Effector memory CD4-positive, alpha-beta T cell (primary cell): ENCODE measurements at regions not wholly inside any gene's neighbourhood (a gene's known extent, or its start where the extent isn't known, plus 50 kb on each side); places are given as distances from the start of the nearest gene placed in this dataset.

Experiments
- DNase-seq, 3 donors: peaks; one replicate each; pipeline ENCODE4 v3.0.0-alpha.2; 2020
- H3K27ac ChIP-seq: 2 replicates; pipeline ENCODE4 v1.7.0; 2013; ENCODE audit warnings: mild to moderate bottlenecking, low read length, moderate library complexity; ENCODE audit not compliant: insufficient read depth, poor library complexity, severe bottlenecking
- H3K27me3 ChIP-seq: replicated peaks from 2 replicates; pipeline ENCODE4 v1.7.0; 2013; ENCODE audit warnings: mild to moderate bottlenecking, low read length; ENCODE audit not compliant: insufficient read depth, control insufficient read depth, poor library complexity, severe bottlenecking
- H3K36me3 ChIP-seq: 2 replicates; pipeline ENCODE4 v1.7.0; 2013; ENCODE audit warnings: mild to moderate bottlenecking, low read length, moderate library complexity; ENCODE audit not compliant: control insufficient read depth, insufficient read depth
- H3K4me1 ChIP-seq: 2 replicates; pipeline ENCODE4 v1.7.0; 2013; ENCODE audit warnings: low read length, mild to moderate bottlenecking; ENCODE audit not compliant: control insufficient read depth, insufficient read depth, poor library complexity, severe bottlenecking
- H3K4me3 ChIP-seq: 2 replicates; pipeline ENCODE4 v1.7.0; 2013; ENCODE audit warnings: low read length, low read depth, mild to moderate bottlenecking; ENCODE audit not compliant: insufficient read depth, poor library complexity, severe bottlenecking
- H3K9me3 ChIP-seq: 2 replicates; pipeline ENCODE4 v1.7.0; 2013; ENCODE audit warnings: mild to moderate bottlenecking, low read length, moderate library complexity; ENCODE audit not compliant: control insufficient read depth

DNA sequence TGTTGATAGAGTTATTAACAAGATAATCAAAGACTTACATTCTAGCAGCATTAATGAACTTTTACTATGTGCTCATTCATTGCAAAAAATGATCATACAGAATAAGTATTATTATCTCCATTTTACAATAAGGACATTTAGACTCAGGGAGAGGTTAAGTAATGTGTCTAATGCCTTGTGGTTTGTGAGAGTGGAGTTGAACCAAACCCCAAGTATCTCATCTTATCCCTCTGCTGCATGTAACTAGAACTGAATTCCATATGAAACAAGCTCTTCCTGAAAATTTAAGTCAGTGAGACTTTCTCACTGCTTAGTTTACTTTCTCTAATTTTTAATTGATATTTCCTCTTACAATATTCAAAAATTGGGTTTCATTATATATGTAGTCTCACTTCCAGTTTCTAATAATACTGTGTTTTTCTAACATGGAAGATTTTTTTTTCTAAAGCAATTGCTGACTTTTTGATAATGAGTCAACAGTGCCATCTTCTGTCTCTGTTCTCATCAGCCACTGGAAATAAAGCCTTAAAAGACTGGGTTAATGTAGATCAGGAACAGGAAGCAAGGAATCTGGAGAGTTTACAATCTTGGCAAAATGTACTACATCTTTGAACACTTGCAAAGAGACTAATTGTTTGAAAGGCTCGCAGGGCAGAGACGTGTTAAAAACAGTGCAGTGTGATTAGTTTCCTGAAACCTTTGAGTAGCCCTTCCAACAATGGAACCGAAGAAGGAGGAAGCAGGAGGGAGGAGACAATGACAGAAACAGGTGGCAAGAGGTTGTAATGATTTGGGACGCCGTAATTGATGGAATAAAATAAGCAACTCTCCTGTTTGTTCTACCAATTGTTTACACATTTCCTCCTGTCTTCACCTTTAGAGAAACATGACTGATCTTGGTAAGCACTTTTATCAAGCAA lies 567.6 kb downstream of the MRPL39 start:
- Histone ChIP-seq H3K4me3 (no peak overlapping the region), H3K27me3 (no peaks in the 10 kb centered on the region), H3K9me3 (no peaks in the 10 kb centered on the region), H3K27ac (no peak overlapping the region), H3K36me3 (no peaks in the 10 kb centered on the region), H3K4me1 (no peaks in the 10 kb centered on the region)
- no peak for DNase-seq

DNA sequence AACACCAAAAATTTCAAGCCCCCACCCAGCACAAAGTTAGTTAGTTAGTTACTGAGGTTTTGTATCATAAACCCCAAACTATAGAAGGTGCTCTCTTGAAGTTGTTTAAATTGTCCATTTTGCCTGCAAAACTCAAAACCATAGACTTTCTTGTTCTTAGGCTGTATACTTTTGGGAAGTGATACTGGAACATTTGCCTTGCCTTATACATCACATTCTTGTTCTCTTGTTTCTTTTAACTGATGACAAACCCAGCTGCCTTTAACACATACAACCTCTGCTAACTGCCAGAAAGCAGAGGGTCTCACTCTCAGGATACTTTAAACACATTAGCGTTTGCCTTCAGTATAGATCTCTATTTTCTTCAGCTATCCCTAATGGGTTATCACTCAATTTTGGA lies 570.5 kb downstream of the MRPL39 start:
- Histone ChIP-seq H3K4me1 (no peaks in the 10 kb centered on the region), H3K4me3 (no peak overlapping the region), H3K36me3 (no peaks in the 10 kb centered on the region), H3K9me3 (no peaks in the 10 kb centered on the region), H3K27me3 (no peaks in the 10 kb centered on the region), H3K27ac (no peak overlapping the region)
- no peak for DNase-seq

DNA sequence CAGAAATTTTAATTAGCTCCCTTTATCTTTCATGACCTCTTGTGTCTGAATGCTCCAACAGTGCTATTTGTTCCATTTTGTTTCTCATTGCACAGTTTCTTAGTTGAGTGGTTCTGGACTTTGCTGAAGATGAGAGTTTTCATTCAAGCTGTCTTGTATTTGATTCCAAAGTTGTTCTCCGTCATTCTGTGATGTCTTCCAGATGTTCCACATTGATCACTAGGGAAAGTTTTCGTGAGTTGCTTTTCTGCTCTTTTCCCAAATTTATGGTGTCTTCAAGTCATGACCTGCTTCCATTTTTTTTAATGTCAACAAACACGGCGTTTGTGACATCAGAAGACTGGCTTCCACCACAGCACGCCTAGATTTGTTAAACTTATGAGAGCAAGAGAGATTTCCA lies 575.5 kb downstream of the MRPL39 start:
- Histone ChIP-seq H3K27ac (no peak overlapping the region), H3K4me1 (no peaks in the 10 kb centered on the region), H3K4me3 (no peak overlapping the region), H3K36me3 (no peaks in the 10 kb centered on the region), H3K9me3 (no peaks in the 10 kb centered on the region), H3K27me3 (no peaks in the 10 kb centered on the region)
- no peak for DNase-seq

DNA sequence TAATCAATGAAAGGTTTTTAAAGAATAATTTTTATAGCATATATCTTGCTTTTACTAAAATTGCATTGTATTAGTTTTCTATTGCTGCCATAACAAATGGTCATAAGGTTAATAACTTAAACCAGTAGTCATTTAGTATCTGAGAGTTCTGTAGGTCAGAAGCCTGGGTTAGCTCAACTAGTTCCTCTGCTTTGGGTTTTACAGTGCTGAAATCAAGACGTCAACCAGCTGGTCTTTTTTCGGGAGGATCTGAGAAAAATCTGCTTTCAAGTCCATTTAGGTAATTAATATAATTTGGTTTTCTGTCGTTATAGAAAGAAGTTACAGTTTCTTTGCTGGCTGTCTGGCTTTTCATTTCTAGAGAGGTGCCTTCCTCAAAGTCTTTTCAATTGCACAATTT lies 577.7 kb downstream of the MRPL39 start:
- DNase-seq, result no peak
- Histone ChIP-seq H3K27me3 (no peaks in the 10 kb centered on the region), H3K9me3 (no peaks in the 10 kb centered on the region), H3K36me3 (no peaks in the 10 kb centered on the region), H3K4me3 (no peak overlapping the region), H3K4me1 (no peaks in the 10 kb centered on the region), H3K27ac (no peak overlapping the region)

DNA sequence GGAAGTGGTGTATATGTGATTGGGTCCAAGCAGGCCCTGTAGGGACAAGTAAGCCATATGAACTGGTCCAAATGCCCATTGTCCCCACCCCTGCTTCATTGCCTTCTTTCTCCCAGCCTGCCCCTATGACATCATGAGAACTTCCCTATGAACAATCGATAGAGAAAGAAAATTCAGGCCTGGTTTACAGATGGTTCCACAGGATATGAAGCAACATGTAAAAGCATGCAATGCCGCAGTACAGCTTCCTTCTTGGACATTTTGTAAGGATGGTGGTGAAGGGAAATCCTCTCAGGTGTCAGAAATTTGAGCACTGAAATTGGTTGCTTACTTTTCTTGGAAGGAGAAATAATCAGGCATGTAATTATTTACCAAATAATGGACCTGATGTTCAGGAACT lies 581.7 kb downstream of the MRPL39 start:
- no peaks in the 10 kb centered on the region for H3K36me3 ChIP-seq
- H3K27ac ChIP-seq, result no peak overlapping the region
- no peak for DNase-seq
- no peaks in the 10 kb centered on the region for H3K9me3 ChIP-seq
- no peaks in the 10 kb centered on the region for H3K27me3 ChIP-seq
- H3K4me3 ChIP-seq, result no peak overlapping the region
- no peaks in the 10 kb centered on the region for H3K4me1 ChIP-seq

DNA sequence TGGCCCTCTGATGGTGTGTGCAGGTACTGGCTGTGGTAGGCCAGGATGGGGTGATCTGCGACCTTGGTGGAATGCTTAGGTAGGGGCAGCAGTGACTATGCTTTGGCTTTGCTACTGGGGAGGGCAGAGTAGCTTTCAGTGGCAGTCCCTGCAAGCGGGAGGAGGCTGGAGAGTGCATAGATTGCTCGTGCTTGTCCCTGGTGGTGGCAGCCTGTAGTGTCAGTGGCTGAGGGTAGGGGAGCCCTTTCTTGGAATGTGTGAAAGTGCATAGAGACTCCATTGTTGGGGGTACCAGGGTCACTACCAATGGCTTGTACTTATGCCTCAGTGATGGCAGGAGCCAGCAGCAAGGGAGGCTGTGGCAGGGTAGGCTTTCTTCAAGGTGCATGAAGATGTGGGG lies 582.6 kb downstream of the MRPL39 start:
- Histone ChIP-seq H3K27ac (no peak overlapping the region), H3K4me1 (no peaks in the 10 kb centered on the region), H3K27me3 (no peaks in the 10 kb centered on the region), H3K36me3 (no peaks in the 10 kb centered on the region), H3K4me3 (no peak overlapping the region), H3K9me3 (no peaks in the 10 kb centered on the region)
- DNase-seq, result no peak

DNA sequence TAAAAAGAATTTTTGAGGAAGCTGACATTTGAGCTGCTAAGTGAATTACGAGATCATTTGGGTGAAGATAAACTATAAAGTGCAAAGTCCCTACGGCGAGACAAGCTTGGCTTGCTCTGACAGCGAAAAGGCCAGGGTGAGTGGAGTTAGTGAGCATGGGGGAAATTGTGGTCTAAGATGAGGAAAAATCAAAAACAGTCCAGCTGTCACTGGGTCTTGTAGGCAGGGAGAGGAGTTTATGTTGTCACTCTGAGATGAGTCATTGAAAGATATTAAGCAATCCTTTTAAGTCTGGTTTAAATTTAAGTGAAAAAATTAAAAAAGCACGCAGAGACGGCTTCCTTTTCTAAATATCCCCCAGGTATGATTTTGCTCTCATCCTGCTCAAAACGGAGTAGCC lies 601.9 kb downstream of the MRPL39 start:
- no peaks in the 10 kb centered on the region for H3K27me3 ChIP-seq
- no peaks in the 10 kb centered on the region for H3K9me3 ChIP-seq
- no peaks in the 10 kb centered on the region for H3K4me1 ChIP-seq
- H3K4me3 ChIP-seq, result no peak overlapping the region
- H3K27ac ChIP-seq, result no peak overlapping the region
- DNase-seq, result no peak
- no peaks in the 10 kb centered on the region for H3K36me3 ChIP-seq

DNA sequence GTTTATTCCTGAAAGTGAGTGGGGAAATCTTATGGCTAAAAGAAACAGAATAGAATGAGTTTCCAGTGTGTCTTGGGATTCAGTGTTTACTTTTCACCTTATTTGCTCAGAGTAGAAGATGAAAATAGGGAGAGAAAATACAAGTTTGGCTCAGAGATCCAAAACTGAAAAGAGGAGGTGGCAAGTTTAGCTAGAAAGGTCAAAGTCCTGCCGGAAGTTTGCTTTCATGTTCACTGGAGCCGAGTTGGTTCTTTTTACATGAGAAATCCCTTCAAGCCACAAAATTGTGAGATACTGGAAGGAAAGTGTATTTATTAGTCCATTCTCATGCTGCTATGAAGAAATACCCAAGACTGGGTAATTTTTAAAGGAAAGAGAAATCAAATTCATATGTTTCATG lies 604.6 kb downstream of the MRPL39 start:
- Histone ChIP-seq H3K36me3 (no peaks in the 10 kb centered on the region), H3K27ac (no peak overlapping the region), H3K4me1 (no peaks in the 10 kb centered on the region), H3K9me3 (no peaks in the 10 kb centered on the region), H3K4me3 (no peak overlapping the region), H3K27me3 (no peaks in the 10 kb centered on the region)
- DNase-seq, result no peak

DNA sequence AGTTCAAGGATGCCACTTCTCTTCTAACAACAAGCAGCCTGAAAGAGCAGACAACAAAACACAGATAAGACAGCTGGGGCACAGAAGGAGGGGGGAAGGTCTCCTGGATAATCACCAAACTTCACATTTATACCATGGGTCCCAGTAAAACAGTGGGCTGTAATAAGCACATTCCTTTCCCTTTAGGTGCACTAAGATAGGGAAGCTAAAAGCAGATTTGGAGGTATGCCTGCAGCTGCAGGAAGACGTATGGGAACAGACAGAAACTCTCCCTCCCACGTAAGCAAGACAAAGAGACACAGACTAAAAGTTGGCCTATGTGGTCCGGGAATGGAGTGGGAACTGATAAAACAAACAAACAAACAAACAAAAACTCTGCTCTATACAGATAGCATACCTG lies 612.1 kb downstream of the MRPL39 start:
- H3K9me3 ChIP-seq, result no peaks in the 10 kb centered on the region
- no peaks in the 10 kb centered on the region for H3K36me3 ChIP-seq
- no peak for DNase-seq
- no peak overlapping the region for H3K27ac ChIP-seq
- no peak overlapping the region for H3K4me3 ChIP-seq
- no peaks in the 10 kb centered on the region for H3K27me3 ChIP-seq
- no peaks in the 10 kb centered on the region for H3K4me1 ChIP-seq

DNA sequence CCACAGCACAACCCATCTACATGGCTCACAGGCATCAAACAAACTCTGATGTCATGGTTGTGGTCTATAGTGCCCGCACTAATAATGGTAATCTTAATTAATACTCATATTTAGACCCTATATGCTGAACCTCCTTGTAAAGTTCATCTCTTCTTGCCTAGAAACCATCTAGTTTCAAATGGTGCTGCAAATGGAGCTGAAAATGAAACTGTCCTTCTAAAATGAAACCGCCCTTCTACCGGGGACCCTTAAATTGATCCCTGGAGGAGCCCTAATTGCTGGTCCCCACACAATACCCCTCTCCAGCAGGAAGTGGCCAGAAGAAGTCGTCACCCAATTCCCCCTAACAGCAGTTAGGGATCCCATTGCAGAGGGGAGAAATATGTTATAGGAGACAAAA lies 612.6 kb downstream of the MRPL39 start:
- DNase-seq, result no peak
- Histone ChIP-seq H3K9me3 (no peaks in the 10 kb centered on the region), H3K4me1 (no peaks in the 10 kb centered on the region), H3K27ac (no peak overlapping the region), H3K27me3 (no peaks in the 10 kb centered on the region), H3K4me3 (no peak overlapping the region), H3K36me3 (no peaks in the 10 kb centered on the region)
